ENCODE measurements at regions not wholly inside any gene's neighbourhood (a gene's known extent, or its start where the extent isn't known, plus 50 kb on each side); places are given as distances from the start of the nearest gene placed in this dataset.

- Mint-ChIP-seq H3K27me3 (ENCODE audit: insufficient read depth) (peaks cover 2% of the 10 kb centered on the region), H3K4me3 (no peak overlapping the region), H3K27ac (no peak overlapping the region), H3K4me1 (ENCODE audit: low read depth) (no peaks in the 10 kb centered on the region), H3K9me3 (no peaks in the 10 kb centered on the region), H3K36me3 (ENCODE audit: low read depth) (no peaks in the 10 kb centered on the region)
- intact Hi-C loops (cut with micrococcal nuclease): no loop called here
- DNase-seq (ENCODE audit: low spot score): no peak
Measured at GRCh38 chr15:29593111-29593510, 229.2 kb downstream of the TJP1 start.

GRCh38 chr15:29590701-29591100, 231.6 kb downstream of the TJP1 start:
- intact Hi-C loops (cut with micrococcal nuclease): no loop called here
- peaks cover 2% of the 10 kb centered on the region for H3K27me3 Mint-ChIP-seq (ENCODE audit: insufficient read depth)
- no peak overlapping the region for H3K4me3 Mint-ChIP-seq
- H3K36me3 Mint-ChIP-seq (ENCODE audit: low read depth): no peaks in the 10 kb centered on the region
- no peak overlapping the region for H3K27ac Mint-ChIP-seq
- no peak for DNase-seq (ENCODE audit: low spot score)
- no peaks in the 10 kb centered on the region for H3K9me3 Mint-ChIP-seq
- H3K4me1 Mint-ChIP-seq (ENCODE audit: low read depth): no peaks in the 10 kb centered on the region

- Mint-ChIP-seq H3K9me3 (no peaks in the 10 kb centered on the region), H3K27me3 (ENCODE audit: insufficient read depth) (peaks cover 2% of the 10 kb centered on the region), H3K36me3 (ENCODE audit: low read depth) (no peaks in the 10 kb centered on the region), H3K27ac (no peak overlapping the region), H3K4me3 (no peak overlapping the region), H3K4me1 (ENCODE audit: low read depth) (no peaks in the 10 kb centered on the region)
- no peak for DNase-seq (ENCODE audit: low spot score)
- intact Hi-C loops (cut with micrococcal nuclease): no loop called here
Measured at GRCh38 chr15:29589975-29590374, 232.3 kb downstream of the TJP1 start.

GRCh38 chr15:29589416-29589815, 232.9 kb downstream of the TJP1 start:
- H3K36me3 Mint-ChIP-seq (ENCODE audit: low read depth): no peaks in the 10 kb centered on the region

GRCh38 chr15:29573197-29573838, 248.9 kb downstream of the TJP1 start:
- Mint-ChIP-seq H3K27ac (no peak overlapping the region), H3K9me3 (no peaks in the 10 kb centered on the region), H3K4me1 (ENCODE audit: low read depth) (peaks cover 8% of the 10 kb centered on the region), H3K4me3 (no peak overlapping the region), H3K36me3 (ENCODE audit: low read depth) (no peaks in the 10 kb centered on the region), H3K27me3 (ENCODE audit: insufficient read depth) (peaks cover 37% of the 10 kb centered on the region)
- no peak for DNase-seq (ENCODE audit: low spot score)
- intact Hi-C loops (cut with micrococcal nuclease): no loop called here

More at GRCh38 chr15:29589416-29589815, 232.9 kb downstream of the TJP1 start:
- intact Hi-C loops (cut with micrococcal nuclease): no loop called here
- Mint-ChIP-seq H3K27ac (no peak overlapping the region), H3K4me1 (ENCODE audit: low read depth) (no peaks in the 10 kb centered on the region), H3K4me3 (no peak overlapping the region), H3K9me3 (peaks cover 2% of the 10 kb centered on the region), H3K27me3 (ENCODE audit: insufficient read depth) (peaks cover 2% of the 10 kb centered on the region)
- no peak for DNase-seq (ENCODE audit: low spot score)

GRCh38 chr15:29571792-29572431, 250.4 kb downstream of the TJP1 start:
- Mint-ChIP-seq H3K9me3 (no peaks in the 10 kb centered on the region), H3K4me3 (peak overlapping the region; percentile 46), H3K27me3 (ENCODE audit: insufficient read depth) (peaks cover 39% of the 10 kb centered on the region), H3K4me1 (ENCODE audit: low read depth) (peaks cover 8% of the 10 kb centered on the region), H3K27ac (no peak overlapping the region), H3K36me3 (ENCODE audit: low read depth) (no peaks in the 10 kb centered on the region)
- intact Hi-C loops (cut with micrococcal nuclease): no loop called here
- DNase-seq (ENCODE audit: low spot score): no peak

GRCh38 chr15:29570948-29571791, 251.1 kb downstream of the TJP1 start:
- H3K4me3 Mint-ChIP-seq: peak overlapping the region; percentile 46
- H3K9me3 Mint-ChIP-seq: no peaks in the 10 kb centered on the region
- H3K4me1 Mint-ChIP-seq (ENCODE audit: low read depth): peaks cover 8% of the 10 kb centered on the region
- intact Hi-C loops (cut with micrococcal nuclease): no loop called here
- no peak overlapping the region for H3K27ac Mint-ChIP-seq
- peaks cover 39% of the 10 kb centered on the region for H3K27me3 Mint-ChIP-seq (ENCODE audit: insufficient read depth)
- no peak for DNase-seq (ENCODE audit: low spot score)
- H3K36me3 Mint-ChIP-seq (ENCODE audit: low read depth): no peaks in the 10 kb centered on the region

- Mint-ChIP-seq H3K27me3 (ENCODE audit: insufficient read depth) (peaks cover 39% of the 10 kb centered on the region), H3K27ac (no peak overlapping the region), H3K36me3 (ENCODE audit: low read depth) (no peaks in the 10 kb centered on the region), H3K4me1 (ENCODE audit: low read depth) (peaks cover 8% of the 10 kb centered on the region), H3K4me3 (no peak overlapping the region), H3K9me3 (no peaks in the 10 kb centered on the region)
- intact Hi-C loops (cut with micrococcal nuclease): no loop called here
- no peak for DNase-seq (ENCODE audit: low spot score)
Measured at GRCh38 chr15:29570121-29570947, 251.9 kb downstream of the TJP1 start.

- H3K4me3 Mint-ChIP-seq: no peak overlapping the region
- H3K36me3 Mint-ChIP-seq (ENCODE audit: low read depth): no peaks in the 10 kb centered on the region
- DNase-seq (ENCODE audit: low spot score): no peak
- no peak overlapping the region for H3K27ac Mint-ChIP-seq
- no peaks in the 10 kb centered on the region for H3K9me3 Mint-ChIP-seq
- H3K27me3 Mint-ChIP-seq (ENCODE audit: insufficient read depth): peaks cover 39% of the 10 kb centered on the region
- H3K4me1 Mint-ChIP-seq (ENCODE audit: low read depth): peaks cover 8% of the 10 kb centered on the region
- intact Hi-C loops (cut with micrococcal nuclease): no loop called here
Measured at GRCh38 chr15:29569533-29570092, 252.7 kb downstream of the TJP1 start.

- peaks cover 8% of the 10 kb centered on the region for H3K4me1 Mint-ChIP-seq (ENCODE audit: low read depth)
- H3K27ac Mint-ChIP-seq: no peak overlapping the region
- H3K36me3 Mint-ChIP-seq (ENCODE audit: low read depth): no peaks in the 10 kb centered on the region
- H3K27me3 Mint-ChIP-seq (ENCODE audit: insufficient read depth): peaks cover 36% of the 10 kb centered on the region
- DNase-seq (ENCODE audit: low spot score): no peak
- intact Hi-C loops (cut with micrococcal nuclease): no loop called here
- no peak overlapping the region for H3K4me3 Mint-ChIP-seq
- no peaks in the 10 kb centered on the region for H3K9me3 Mint-ChIP-seq
Measured at GRCh38 chr15:29568840-29569532, 253.3 kb downstream of the TJP1 start.

GRCh38 chr15:29567336-29567735, 254.9 kb downstream of the TJP1 start:
- intact Hi-C loops (cut with micrococcal nuclease): no loop called here
- peaks cover 25% of the 10 kb centered on the region for H3K27me3 Mint-ChIP-seq (ENCODE audit: insufficient read depth)
- H3K9me3 Mint-ChIP-seq: no peaks in the 10 kb centered on the region
- no peak overlapping the region for H3K27ac Mint-ChIP-seq
- H3K36me3 Mint-ChIP-seq (ENCODE audit: low read depth): no peaks in the 10 kb centered on the region
- no peak for DNase-seq (ENCODE audit: low spot score)
- H3K4me3 Mint-ChIP-seq: no peak overlapping the region
- peaks cover 8% of the 10 kb centered on the region for H3K4me1 Mint-ChIP-seq (ENCODE audit: low read depth)

- intact Hi-C loops (cut with micrococcal nuclease): no loop called here
- Mint-ChIP-seq H3K9me3 (no peaks in the 10 kb centered on the region), H3K4me3 (no peak overlapping the region), H3K4me1 (ENCODE audit: low read depth) (peaks cover 8% of the 10 kb centered on the region), H3K27ac (no peak overlapping the region), H3K36me3 (ENCODE audit: low read depth) (no peaks in the 10 kb centered on the region), H3K27me3 (ENCODE audit: insufficient read depth) (peaks cover 21% of the 10 kb centered on the region)
- no peak for DNase-seq (ENCODE audit: low spot score)
Measured at GRCh38 chr15:29566914-29567313, 255.4 kb downstream of the TJP1 start.
